HG03103 (cell line): ENCODE measurements at regions not wholly inside any gene's neighbourhood (a gene's known extent, or its start where the extent isn't known, plus 50 kb on each side); places are given as distances from the start of the nearest gene placed in this dataset.

Experiments
- ATAC-seq: cut with Tn5 transposase; IDR thresholded peaks from one replicate; pipeline ENCODE4 v1.9.1; 2021; ENCODE audit warnings: low read depth; ENCODE audit not compliant: unreplicated experiment

GRCh38 chr10:21329995-21330627, 195.4 kb downstream of the SKIDA1 start:
- ATAC-seq, result no peak

GRCh38 chr10:21327289-21327993, 198.0 kb downstream of the SKIDA1 start:
- ATAC-seq, result no peak

DNA sequence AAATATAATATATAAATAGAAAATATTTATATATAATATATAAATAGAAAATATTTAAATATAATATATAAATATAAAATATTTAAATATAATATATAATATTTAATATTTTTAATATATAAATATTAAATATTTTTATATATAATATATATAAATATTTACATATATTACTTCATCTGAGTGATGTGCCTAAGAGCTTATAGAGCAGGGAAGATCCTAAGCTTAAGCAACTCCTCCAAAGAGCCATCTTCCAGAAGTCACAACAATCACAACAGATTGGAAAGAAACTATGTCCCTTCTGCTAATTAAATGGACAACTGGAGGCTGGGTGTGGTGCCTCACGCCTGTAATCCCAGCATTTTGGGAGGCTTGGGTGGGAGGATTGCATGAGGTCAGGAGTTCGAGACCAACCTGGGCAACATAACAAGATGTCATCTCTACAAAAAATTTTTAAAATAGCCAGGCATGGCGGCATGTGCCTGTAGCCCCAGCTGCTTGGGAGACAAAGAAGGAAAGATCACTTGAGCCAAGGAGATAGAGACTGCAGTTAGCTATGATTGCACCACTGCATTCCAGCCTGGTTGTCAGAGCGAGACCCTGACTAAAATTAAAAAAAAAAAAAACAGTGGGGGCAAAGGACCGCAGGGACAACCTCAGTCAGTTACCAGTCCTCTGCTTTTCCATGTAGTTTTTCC, 198.7 kb downstream of the SKIDA1 start:
- no peak for ATAC-seq

DNA sequence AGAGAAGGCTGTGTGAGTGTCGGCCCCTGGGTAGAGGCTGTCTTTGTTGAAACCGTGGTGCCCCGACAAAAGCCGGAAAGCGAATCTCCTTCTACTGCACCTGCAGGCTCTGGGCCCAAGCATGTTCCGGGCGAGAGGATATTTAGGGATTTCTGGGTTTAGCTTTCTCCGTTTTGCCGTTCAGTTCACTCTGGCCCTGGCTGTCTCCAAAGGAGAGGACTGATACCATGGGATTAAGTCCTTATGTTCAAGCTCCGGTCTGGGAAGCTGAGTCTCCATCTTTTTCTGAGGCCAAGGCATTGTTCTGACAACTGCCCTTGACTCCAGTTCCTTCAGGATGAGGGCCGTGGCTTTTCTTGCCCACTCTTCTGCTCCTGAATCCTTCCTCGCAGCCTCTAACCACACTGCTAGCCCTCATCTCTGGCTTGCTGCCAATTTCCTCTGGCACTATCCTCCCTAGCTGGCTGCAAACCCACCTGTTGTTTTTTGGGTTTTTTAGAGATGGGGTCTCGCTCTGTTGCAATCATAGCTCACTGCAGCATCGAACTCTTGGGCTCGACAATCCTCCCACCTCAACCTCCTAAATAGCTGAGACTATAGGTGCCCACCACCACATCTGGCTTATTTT, 206.8 kb downstream of the SKIDA1 start:
- no peak for ATAC-seq

DNA sequence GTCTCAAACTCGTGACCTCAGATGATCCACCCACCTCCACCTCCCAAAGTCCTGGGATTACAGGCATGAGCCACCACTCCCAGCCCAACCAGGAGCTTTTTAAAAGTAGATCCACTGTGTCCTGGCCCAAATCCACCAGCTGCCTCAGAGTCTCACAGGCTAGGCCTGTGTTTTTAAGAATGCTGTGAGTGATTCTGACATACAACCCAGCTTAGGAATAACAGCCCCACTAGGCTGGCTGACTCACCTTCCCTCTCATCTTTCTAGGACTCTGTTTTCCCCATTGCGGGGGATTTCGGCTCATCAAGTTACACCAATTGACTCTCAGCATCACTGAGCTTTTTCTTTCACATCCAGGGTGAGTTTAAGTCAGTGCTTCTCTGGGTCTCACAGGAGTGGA, 207.6 kb downstream of the SKIDA1 start:
- no peak for ATAC-seq

- no peak for ATAC-seq
These were observed 209.7 kb downstream of the SKIDA1 start for GRCh38 chr10:21315645-21316220.

DNA sequence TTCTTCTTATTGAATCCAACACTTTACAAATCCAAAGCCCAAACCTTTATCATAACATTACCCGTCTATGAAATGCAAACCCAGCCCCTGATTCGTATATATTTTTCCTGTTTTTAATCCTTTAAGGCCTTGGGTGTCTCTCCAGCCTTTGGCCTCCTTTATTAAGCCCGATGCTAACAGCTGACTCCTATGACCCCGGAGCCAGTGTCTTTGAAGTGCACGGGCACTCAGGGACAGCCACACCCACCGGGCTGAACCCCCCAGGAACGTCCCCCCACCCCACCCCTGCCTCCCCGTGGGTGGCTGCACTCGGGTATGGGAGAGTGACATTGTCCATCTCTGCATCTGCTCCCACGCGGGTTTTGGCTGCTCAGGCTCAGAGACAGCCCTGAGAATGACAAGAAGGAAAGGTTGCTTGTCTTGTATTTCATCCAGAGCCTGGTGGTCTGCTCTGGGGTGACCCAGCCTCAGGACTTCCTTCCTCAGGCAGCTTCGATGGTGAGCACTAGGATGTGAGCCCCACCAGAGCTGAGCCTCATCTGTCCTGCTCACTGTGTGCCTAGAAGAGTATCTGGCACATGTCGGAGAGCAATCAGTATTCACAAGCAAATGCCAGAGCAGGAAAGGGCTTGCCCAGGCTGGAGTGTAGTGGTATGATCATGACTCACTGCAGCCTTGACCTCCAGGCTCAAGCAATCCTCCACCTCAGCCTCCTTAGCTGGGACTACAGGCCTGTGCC, 210.4 kb downstream of the SKIDA1 start:
- ATAC-seq, result no peak

DNA sequence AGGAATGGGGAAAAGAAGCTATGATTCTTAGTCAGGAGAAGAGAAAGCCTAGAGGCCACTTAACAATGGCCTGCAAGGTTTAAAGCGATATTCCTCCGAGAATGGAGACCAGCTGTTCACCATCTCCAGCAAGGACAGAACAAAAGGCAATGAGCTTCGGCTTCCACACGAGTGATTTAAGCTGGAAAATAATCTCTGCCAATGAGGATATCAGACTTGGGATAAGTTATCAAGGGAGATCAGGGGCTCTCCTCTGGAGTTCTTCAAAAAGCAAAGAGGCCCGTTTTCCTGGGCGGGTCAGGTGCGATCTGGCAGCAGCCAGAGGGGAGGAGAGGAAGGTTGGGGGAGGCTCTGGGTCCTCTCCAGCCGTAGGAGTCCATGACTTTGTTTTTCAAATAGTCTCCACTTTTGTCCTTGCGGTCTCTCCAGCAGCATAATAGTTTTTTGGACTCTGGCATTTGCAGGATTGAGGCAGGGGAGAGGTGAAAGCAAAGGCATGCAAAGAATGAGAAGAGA, 211.3 kb downstream of the SKIDA1 start:
- no peak for ATAC-seq

GRCh38 chr10:21313691-21314090, 211.8 kb downstream of the SKIDA1 start:
- ATAC-seq, result no peak

DNA sequence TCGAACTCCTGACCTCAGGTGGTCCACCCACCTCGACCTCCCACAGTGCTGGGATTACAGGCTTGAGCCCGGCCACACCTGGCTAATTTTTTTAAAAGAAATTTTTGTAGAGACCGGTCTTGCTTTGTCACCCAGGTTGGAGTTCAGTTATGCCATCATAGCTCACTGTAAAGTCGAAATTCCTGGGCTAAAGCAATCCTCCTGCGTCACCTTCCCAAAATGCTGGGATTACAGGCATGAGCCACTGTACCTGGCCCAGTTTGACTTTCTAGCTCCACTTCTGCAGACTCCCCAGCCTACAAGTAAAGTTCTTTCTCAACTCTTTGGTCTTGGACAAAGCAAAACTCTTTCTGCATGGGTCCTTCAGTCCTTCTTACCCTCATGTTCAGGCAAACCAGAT, 214.1 kb downstream of the SKIDA1 start:
- no peak for ATAC-seq

GRCh38 chr10:21309427-21309826, 216.1 kb downstream of the SKIDA1 start:
- no peak for ATAC-seq

DNA sequence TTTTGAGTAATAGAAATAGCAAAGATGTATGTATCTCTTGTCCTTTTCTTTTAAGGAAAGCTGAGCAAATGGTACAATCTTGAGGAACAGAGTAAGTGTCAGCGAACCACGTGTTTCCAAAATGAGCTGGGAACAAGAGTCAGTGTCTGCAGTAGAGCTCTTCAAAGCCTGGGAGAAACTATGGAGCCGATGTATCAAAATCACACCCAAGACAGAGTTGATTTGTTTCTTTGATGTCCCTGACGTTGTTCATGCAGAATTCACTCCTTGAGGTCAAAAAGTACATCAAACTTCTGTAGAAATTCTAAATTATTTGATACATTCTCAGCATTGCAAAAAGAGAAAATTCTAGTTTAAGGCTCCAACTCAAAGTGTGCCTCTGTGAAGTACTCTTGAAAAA, 216.5 kb downstream of the SKIDA1 start:
- no peak for ATAC-seq

DNA sequence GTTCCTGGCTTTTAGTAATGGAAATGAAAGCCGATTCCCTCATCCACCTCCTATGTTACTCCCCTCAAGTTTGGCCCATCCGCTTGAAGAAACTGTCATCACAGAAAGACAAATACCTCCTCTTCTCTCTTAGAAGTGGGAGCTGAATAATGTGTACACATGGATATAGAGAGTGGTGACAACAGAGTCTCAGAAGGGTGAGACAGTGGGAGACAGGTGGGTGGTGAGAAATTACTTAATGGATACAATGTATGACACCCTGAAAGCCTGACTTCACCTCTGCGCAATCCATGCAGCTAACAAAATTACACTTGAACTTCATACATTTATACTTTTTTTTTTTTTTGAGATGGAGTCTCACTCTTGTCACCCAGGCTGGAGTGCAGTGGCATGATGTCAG, 217.5 kb downstream of the SKIDA1 start:
- ATAC-seq, result no peak

DNA sequence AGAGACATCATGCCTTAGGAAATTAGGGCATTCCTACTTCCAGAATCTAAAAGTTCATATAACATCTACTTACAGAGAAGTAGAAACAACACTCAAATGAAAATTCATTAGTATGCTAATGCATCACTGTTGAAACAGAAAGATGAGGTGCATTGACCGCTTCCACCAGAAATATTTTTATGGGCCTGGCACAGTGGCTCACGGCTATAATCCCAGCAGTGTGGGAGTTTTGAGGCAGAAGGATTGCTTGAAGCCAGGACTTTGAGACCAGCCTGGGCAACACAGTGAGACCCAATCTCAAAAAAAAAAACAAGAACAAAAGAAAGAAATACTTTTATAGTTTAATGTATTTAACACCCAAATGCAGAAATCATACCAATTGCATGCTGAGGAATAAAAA, 220.9 kb downstream of the SKIDA1 start:
- ATAC-seq, result no peak

GRCh38 chr10:21304198-21304597, 221.3 kb downstream of the SKIDA1 start:
- ATAC-seq, result no peak

- peak; percentile 58 for ATAC-seq
These were observed 224.9 kb downstream of the SKIDA1 start for GRCh38 chr10:21300551-21300950.

- no peak for ATAC-seq
These were observed 226.2 kb downstream of the SKIDA1 start for GRCh38 chr10:21299330-21299729.

DNA sequence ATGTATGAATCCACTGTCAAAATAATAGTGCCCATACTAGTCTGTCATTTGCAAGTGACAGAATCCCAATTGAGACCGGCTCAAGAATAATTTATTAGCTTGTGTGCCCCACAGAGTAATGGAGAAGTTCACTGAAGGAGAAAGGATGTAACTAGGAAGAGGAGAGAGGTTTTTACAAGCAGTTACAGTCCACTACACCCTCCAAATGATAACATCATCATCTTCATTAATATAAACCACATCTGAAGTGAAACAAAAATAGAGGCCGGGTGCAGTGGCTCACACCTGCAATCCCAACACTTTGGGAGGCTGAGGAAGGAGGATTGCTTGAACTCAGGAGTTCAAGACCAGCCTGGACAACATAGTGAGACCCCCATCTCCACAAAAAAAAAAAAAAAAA, 226.8 kb downstream of the SKIDA1 start:
- no peak for ATAC-seq

- ATAC-seq, result no peak
These were observed 227.7 kb downstream of the SKIDA1 start for GRCh38 chr10:21297603-21298383.
